ENCODE measurements at regions not wholly inside any gene's neighbourhood (a gene's known extent, or its start where the extent isn't known, plus 50 kb on each side); places are given as distances from the start of the nearest gene placed in this dataset.

DNA sequence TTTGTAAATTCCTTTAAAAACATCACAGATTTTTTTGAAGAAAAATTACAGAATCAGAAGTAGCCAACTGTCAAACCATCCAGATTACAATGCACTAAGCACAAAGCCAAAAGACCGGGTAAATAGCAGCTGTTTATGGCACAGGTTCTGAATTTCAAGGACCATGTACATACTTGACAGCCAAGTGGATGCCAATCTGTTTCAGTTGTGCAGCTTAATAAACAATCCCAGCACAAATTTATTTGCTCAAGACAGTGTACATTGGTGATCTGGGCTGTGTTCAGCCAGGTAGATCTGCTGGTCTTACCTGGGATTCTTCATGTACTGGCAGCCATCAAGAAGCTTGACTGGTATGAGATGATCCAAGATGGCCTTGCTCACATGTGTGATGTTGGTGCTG is 229.8 kb upstream of the FLRT2 start:
- Histone ChIP-seq H3K4me3 (ENCODE audit: low read depth, low read length) (no peak overlapping the region), H3K9me3 (ENCODE audit: insufficient read depth, low read depth, low read length) (no peaks in the 10 kb centered on the region), H3K18ac (ENCODE audit: low read length) (no peak overlapping the region), H4K91ac (ENCODE audit: low read depth, low read length) (no peak overlapping the region), H2BK12ac (ENCODE audit: low read length) (no peak overlapping the region), H2BK120ac (ENCODE audit: insufficient read depth, low read length, poor library complexity) (no peak overlapping the region), H2BK5ac (ENCODE audit: low read depth, low read length, poor library complexity) (no peak overlapping the region), H4K8ac (ENCODE audit: low read depth, low read length) (no peak overlapping the region), H3K4ac (ENCODE audit: low read depth, low read length) (no peak overlapping the region), H3K36me3 (ENCODE audit: control insufficient read depth in 1 of 2, insufficient read depth in 2 of 2, low read length in 2 of 2) (no peaks in the 10 kb centered on the region), H4K12ac (ENCODE audit: low read depth, low read length) (no peak overlapping the region), H3K4me2 (ENCODE audit: low read length) (no peak overlapping the region), H2AK5ac (ENCODE audit: low read length) (no peak overlapping the region), H2AFZ (ENCODE audit: insufficient read depth, low read length, poor library complexity) (no peak overlapping the region), H3K79me2 (ENCODE audit: control insufficient read depth, insufficient read depth, low read length, poor library complexity) (no peaks in the 10 kb centered on the region), H3K9ac (ENCODE audit: low read length) (no peak overlapping the region), H3K27me3 (ENCODE audit: insufficient read depth, low read length) (no peaks in the 10 kb centered on the region), H3K23ac (ENCODE audit: low read length) (no peak overlapping the region), H3K79me1 (ENCODE audit: low read length) (no peaks in the 10 kb centered on the region), H3K27ac (ENCODE audit: low read depth, low read length) (no peak overlapping the region), H3K4me1 (ENCODE audit: control insufficient read depth in 1 of 2, insufficient read depth in 2 of 2, low read length in 2 of 2) (no peaks in the 10 kb centered on the region), H3K14ac (ENCODE audit: low read length) (no peak overlapping the region)
- WGBS (ENCODE audit: extremely low coverage, insufficient coverage, insufficient read length): no CpG with 5 or more reads among the region's 1 CpG
- DNase-seq: no peak

DNA sequence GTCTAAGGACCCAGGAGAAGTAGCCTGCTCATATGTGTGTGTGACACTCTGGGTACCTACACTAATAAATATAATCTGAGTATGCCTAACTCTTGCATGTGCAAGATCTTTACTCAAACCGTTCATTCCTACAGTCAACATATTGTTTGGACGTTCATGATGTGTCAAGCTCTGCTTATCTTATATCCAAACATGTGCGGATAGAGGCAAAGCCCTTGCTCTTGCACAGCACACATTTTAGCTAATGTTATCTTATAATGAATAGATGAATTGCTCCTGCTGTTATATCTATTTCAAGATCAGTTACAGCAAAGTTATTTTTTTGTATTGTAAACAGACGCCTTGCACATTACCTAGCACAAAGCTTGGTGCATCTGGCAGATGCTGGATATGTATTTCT is 228.4 kb upstream of the FLRT2 start:
- H4K8ac ChIP-seq (ENCODE audit: low read depth, low read length): no peak overlapping the region
- WGBS (ENCODE audit: extremely low coverage, insufficient coverage, insufficient read length): no CpG with 5 or more reads among the region's 4 CpGs
- no peak overlapping the region for H2AK5ac ChIP-seq (ENCODE audit: low read length)
- H4K12ac ChIP-seq (ENCODE audit: low read depth, low read length): no peak overlapping the region
- H3K9me3 ChIP-seq (ENCODE audit: insufficient read depth, low read depth, low read length): no peaks in the 10 kb centered on the region
- DNase-seq: no peak
- no peak overlapping the region for H3K4ac ChIP-seq (ENCODE audit: low read depth, low read length)
- H2BK120ac ChIP-seq (ENCODE audit: insufficient read depth, low read length, poor library complexity): no peak overlapping the region
- no peaks in the 10 kb centered on the region for H3K36me3 ChIP-seq (ENCODE audit: control insufficient read depth in 1 of 2, insufficient read depth in 2 of 2, low read length in 2 of 2)
- H2BK12ac ChIP-seq (ENCODE audit: low read length): no peak overlapping the region
- no peaks in the 10 kb centered on the region for H3K27me3 ChIP-seq (ENCODE audit: insufficient read depth, low read length)
- no peak overlapping the region for H3K4me2 ChIP-seq (ENCODE audit: low read length)
- H3K14ac ChIP-seq (ENCODE audit: low read length): no peak overlapping the region
- no peaks in the 10 kb centered on the region for H3K4me1 ChIP-seq (ENCODE audit: control insufficient read depth in 1 of 2, insufficient read depth in 2 of 2, low read length in 2 of 2)
- no peak overlapping the region for H4K91ac ChIP-seq (ENCODE audit: low read depth, low read length)
- no peak overlapping the region for H2AFZ ChIP-seq (ENCODE audit: insufficient read depth, low read length, poor library complexity)
- no peak overlapping the region for H3K18ac ChIP-seq (ENCODE audit: low read length)
- no peak overlapping the region for H3K27ac ChIP-seq (ENCODE audit: low read depth, low read length)
- H3K9ac ChIP-seq (ENCODE audit: low read length): no peak overlapping the region
- no peak overlapping the region for H2BK5ac ChIP-seq (ENCODE audit: low read depth, low read length, poor library complexity)
- no peaks in the 10 kb centered on the region for H3K79me1 ChIP-seq (ENCODE audit: low read length)
- H3K4me3 ChIP-seq (ENCODE audit: low read depth, low read length): no peak overlapping the region
- H3K23ac ChIP-seq (ENCODE audit: low read length): no peak overlapping the region
- H3K79me2 ChIP-seq (ENCODE audit: control insufficient read depth, insufficient read depth, low read length, poor library complexity): no peaks in the 10 kb centered on the region

DNA sequence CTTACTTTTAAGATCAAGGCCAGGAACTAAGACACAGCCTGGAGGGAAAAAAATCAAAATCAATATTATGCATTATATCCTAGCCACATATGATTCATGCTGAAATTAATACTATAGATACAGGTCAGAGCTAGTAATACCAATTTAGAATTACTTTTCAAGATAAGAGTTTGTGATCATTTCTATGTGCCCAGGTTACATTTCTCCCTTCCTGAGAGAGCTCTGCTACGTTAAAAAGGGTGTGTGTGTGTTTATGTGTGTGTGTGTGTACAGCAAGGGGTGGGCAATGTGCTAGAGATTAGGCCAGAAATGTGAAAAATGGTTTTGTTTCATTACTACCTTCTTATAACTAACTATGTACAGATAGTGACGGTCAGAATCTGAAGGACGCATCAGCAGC is 223.9 kb upstream of the FLRT2 start:
- H3K36me3 ChIP-seq (ENCODE audit: control insufficient read depth in 1 of 2, insufficient read depth in 2 of 2, low read length in 2 of 2): no peaks in the 10 kb centered on the region
- no peaks in the 10 kb centered on the region for H3K79me1 ChIP-seq (ENCODE audit: low read length)
- H2BK12ac ChIP-seq (ENCODE audit: low read length): no peak overlapping the region
- H4K12ac ChIP-seq (ENCODE audit: low read depth, low read length): no peak overlapping the region
- no peak overlapping the region for H3K4me2 ChIP-seq (ENCODE audit: low read length)
- no peak overlapping the region for H3K9ac ChIP-seq (ENCODE audit: low read length)
- no peak overlapping the region for H3K27ac ChIP-seq (ENCODE audit: low read depth, low read length)
- DNase-seq: no peak
- no peak overlapping the region for H3K18ac ChIP-seq (ENCODE audit: low read length)
- no peak overlapping the region for H4K91ac ChIP-seq (ENCODE audit: low read depth, low read length)
- H2AFZ ChIP-seq (ENCODE audit: insufficient read depth, low read length, poor library complexity): no peak overlapping the region
- no peak overlapping the region for H3K23ac ChIP-seq (ENCODE audit: low read length)
- no peak overlapping the region for H2BK5ac ChIP-seq (ENCODE audit: low read depth, low read length, poor library complexity)
- no peaks in the 10 kb centered on the region for H3K27me3 ChIP-seq (ENCODE audit: insufficient read depth, low read length)
- H3K4me1 ChIP-seq (ENCODE audit: control insufficient read depth in 1 of 2, insufficient read depth in 2 of 2, low read length in 2 of 2): no peaks in the 10 kb centered on the region
- H3K79me2 ChIP-seq (ENCODE audit: control insufficient read depth, insufficient read depth, low read length, poor library complexity): no peaks in the 10 kb centered on the region
- H4K8ac ChIP-seq (ENCODE audit: low read depth, low read length): no peak overlapping the region
- no peak overlapping the region for H2BK120ac ChIP-seq (ENCODE audit: insufficient read depth, low read length, poor library complexity)
- H3K4ac ChIP-seq (ENCODE audit: low read depth, low read length): no peak overlapping the region
- H2AK5ac ChIP-seq (ENCODE audit: low read length): no peak overlapping the region
- peaks cover 2% of the 10 kb centered on the region for H3K9me3 ChIP-seq (ENCODE audit: insufficient read depth, low read depth, low read length)
- no CpG with 5 or more reads among the region's 3 CpGs for WGBS (ENCODE audit: extremely low coverage, insufficient coverage, insufficient read length)
- H3K4me3 ChIP-seq (ENCODE audit: low read depth, low read length): no peak overlapping the region
- no peak overlapping the region for H3K14ac ChIP-seq (ENCODE audit: low read length)

DNA sequence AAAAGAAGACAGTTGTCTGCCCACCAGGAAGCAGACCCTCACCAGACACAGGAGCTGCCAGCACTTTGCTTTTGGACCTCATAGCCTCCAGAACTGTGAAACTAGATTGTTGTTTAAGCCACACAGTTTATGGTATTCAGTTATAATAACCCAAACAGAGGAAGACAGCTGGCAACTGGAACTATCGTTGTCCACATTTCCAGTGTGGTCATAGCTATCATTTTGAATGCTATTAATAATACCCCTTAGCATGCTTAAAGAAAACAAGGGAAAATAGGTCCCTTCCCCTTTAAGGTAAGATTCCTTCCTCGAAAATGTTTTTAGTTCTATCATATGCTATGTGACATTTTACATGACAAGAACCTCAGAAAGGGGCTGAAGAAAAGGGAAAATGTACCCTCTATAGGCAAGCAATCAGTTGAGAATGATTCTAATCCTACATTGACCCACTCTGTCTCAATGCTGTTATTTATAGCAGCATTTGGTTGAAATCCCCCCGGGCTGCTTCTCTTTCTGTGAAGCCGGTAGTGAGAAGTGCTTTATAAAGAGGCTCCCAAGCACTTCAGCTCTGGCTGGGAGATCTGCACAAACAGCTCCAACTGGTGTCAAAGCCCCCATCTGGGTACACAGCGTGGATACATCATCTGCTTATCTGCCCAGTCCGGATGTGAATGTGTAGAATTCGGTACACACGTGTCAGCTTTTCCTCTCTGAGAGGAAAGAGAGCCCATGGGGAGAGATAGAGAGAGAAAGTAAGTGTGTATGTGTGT is 221.2 kb upstream of the FLRT2 start:
- H3K36me3 ChIP-seq (ENCODE audit: control insufficient read depth in 1 of 2, insufficient read depth in 2 of 2, low read length in 2 of 2): no peaks in the 10 kb centered on the region
- peaks cover 2% of the 10 kb centered on the region for H3K9me3 ChIP-seq (ENCODE audit: insufficient read depth, low read depth, low read length)
- H3K27ac ChIP-seq (ENCODE audit: low read depth, low read length): no peak overlapping the region
- H3K4me3 ChIP-seq (ENCODE audit: low read depth, low read length): no peak overlapping the region
- no peak overlapping the region for H3K9ac ChIP-seq (ENCODE audit: low read length)
- H3K23ac ChIP-seq (ENCODE audit: low read length): no peak overlapping the region
- H2BK5ac ChIP-seq (ENCODE audit: low read depth, low read length, poor library complexity): no peak overlapping the region
- H2BK120ac ChIP-seq (ENCODE audit: insufficient read depth, low read length, poor library complexity): no peak overlapping the region
- H4K12ac ChIP-seq (ENCODE audit: low read depth, low read length): no peak overlapping the region
- H4K8ac ChIP-seq (ENCODE audit: low read depth, low read length): no peak overlapping the region
- no peak overlapping the region for H2BK12ac ChIP-seq (ENCODE audit: low read length)
- H2AK5ac ChIP-seq (ENCODE audit: low read length): no peak overlapping the region
- H3K4me1 ChIP-seq (ENCODE audit: control insufficient read depth in 1 of 2, insufficient read depth in 2 of 2, low read length in 2 of 2): no peaks in the 10 kb centered on the region
- no peaks in the 10 kb centered on the region for H3K27me3 ChIP-seq (ENCODE audit: insufficient read depth, low read length)
- WGBS (ENCODE audit: extremely low coverage, insufficient coverage, insufficient read length): no CpG with 5 or more reads among the region's 8 CpGs
- H3K79me1 ChIP-seq (ENCODE audit: low read length): no peaks in the 10 kb centered on the region
- H3K4me2 ChIP-seq (ENCODE audit: low read length): no peak overlapping the region
- H4K91ac ChIP-seq (ENCODE audit: low read depth, low read length): no peak overlapping the region
- no peak overlapping the region for H2AFZ ChIP-seq (ENCODE audit: insufficient read depth, low read length, poor library complexity)
- no peak overlapping the region for H3K18ac ChIP-seq (ENCODE audit: low read length)
- no peak overlapping the region for H3K14ac ChIP-seq (ENCODE audit: low read length)
- no peaks in the 10 kb centered on the region for H3K79me2 ChIP-seq (ENCODE audit: control insufficient read depth, insufficient read depth, low read length, poor library complexity)
- DNase-seq: no peak
- no peak overlapping the region for H3K4ac ChIP-seq (ENCODE audit: low read depth, low read length)
